Endothelial cell (in vitro differentiated cells): ENCODE measurements at regions not wholly inside any gene's neighbourhood (a gene's known extent, or its start where the extent isn't known, plus 50 kb on each side); places are given as distances from the start of the nearest gene placed in this dataset.
"Not testable (repeated sequence)": the region's sequence is repeated elsewhere in the genome, so short reads cannot be mapped to it uniquely, and the experiment has no call there.

Source experiments
- DNase-seq: peaks from one replicate; pipeline ENCODE4 v3.0.0; 2021; ENCODE audit warnings: low spot score
- H3K27ac Mint-ChIP-seq: one replicate; pipeline ENCODE4 v1.8.0; 2021; ENCODE audit warnings: mixed read lengths, inconsistent platforms; ENCODE audit not compliant: unreplicated experiment
- H3K27me3 Mint-ChIP-seq: one replicate; pipeline ENCODE4 v1.8.0; 2021; ENCODE audit warnings: mild to moderate bottlenecking, moderate library complexity, mixed read lengths, inconsistent platforms; ENCODE audit not compliant: unreplicated experiment
- H3K36me3 Mint-ChIP-seq: one replicate; pipeline ENCODE4 v1.8.0; 2021; ENCODE audit warnings: mild to moderate bottlenecking, low read depth, mixed read lengths, inconsistent platforms; ENCODE audit not compliant: unreplicated experiment
- H3K4me1 Mint-ChIP-seq: one replicate; pipeline ENCODE4 v1.8.0; 2021; ENCODE audit warnings: mild to moderate bottlenecking, mixed read lengths, inconsistent platforms; ENCODE audit not compliant: unreplicated experiment
- H3K4me3 Mint-ChIP-seq: one replicate; pipeline ENCODE4 v1.8.0; 2021; ENCODE audit warnings: mild to moderate bottlenecking, mixed read lengths, inconsistent platforms; ENCODE audit not compliant: unreplicated experiment
- H3K9me3 Mint-ChIP-seq: one replicate; pipeline ENCODE4 v1.8.0; 2021; ENCODE audit warnings: mixed read lengths, inconsistent platforms; ENCODE audit not compliant: unreplicated experiment
- CTCF ChIP-seq: fragments of 200-600 bp; sonication (generic); IDR thresholded peaks from one replicate; pipeline ENCODE4 v1.5.0; 2021; ENCODE audit warnings: antibody characterized with exemption; ENCODE audit not compliant: unreplicated experiment

- no peak for DNase-seq
- Mint-ChIP-seq H3K27ac (no peak overlapping the region), H3K27me3 (no peaks in the 10 kb centered on the region), H3K9me3 (peaks cover 7% of the 10 kb centered on the region), H3K36me3 (no peaks in the 10 kb centered on the region), H3K4me3 (no peak overlapping the region), H3K4me1 (peaks cover 13% of the 10 kb centered on the region)
- TF ChIP-seq CTCF: no peak
These were observed 262.1 kb upstream of the RPS23 start for GRCh38 chr5:82540301-82540700.

GRCh38 chr5:82538339-82539034 lies 260.3 kb upstream of the RPS23 start:
- Mint-ChIP-seq H3K27me3 (no peaks in the 10 kb centered on the region), H3K27ac (no peak overlapping the region), H3K9me3 (peaks cover 5% of the 10 kb centered on the region), H3K4me3 (no peak overlapping the region), H3K36me3 (no peaks in the 10 kb centered on the region), H3K4me1 (peaks cover 13% of the 10 kb centered on the region)
- no peak for TF ChIP-seq CTCF
- DNase-seq: no peak

GRCh38 chr5:82537687-82538306 lies 259.6 kb upstream of the RPS23 start:
- Mint-ChIP-seq H3K4me1 (peaks cover 13% of the 10 kb centered on the region), H3K4me3 (no peak overlapping the region), H3K36me3 (peaks cover under 1% of the 10 kb centered on the region), H3K27ac (no peak overlapping the region), H3K9me3 (no peaks in the 10 kb centered on the region), H3K27me3 (no peaks in the 10 kb centered on the region)
- no peak for DNase-seq
- TF ChIP-seq CTCF: no peak

DNA sequence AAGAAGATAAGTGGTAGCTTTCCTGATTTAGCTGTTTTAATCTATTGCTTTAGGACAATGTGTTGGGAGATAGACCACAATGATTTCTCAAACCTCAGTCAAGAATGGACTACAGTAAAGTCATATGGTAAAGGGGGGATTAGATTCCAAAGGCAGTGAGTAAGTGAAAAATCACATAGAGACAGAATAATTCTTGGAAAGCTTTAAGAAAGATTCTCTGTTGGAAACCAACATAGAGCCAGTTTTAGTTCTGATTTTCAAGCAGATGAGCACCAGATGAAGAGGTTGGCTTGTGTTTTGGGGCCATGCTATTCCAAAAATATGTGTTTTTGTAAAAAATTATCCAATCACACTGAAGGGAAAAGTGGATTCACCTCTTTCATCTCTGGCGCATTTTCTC lies 256.8 kb upstream of the RPS23 start:
- Mint-ChIP-seq H3K36me3 (peaks cover 12% of the 10 kb centered on the region), H3K27ac (no peak overlapping the region), H3K27me3 (peaks cover 2% of the 10 kb centered on the region), H3K4me3 (no peak overlapping the region), H3K4me1 (peaks cover 13% of the 10 kb centered on the region), H3K9me3 (peaks cover 11% of the 10 kb centered on the region)
- no peak for DNase-seq
- TF ChIP-seq CTCF: no peak

DNA sequence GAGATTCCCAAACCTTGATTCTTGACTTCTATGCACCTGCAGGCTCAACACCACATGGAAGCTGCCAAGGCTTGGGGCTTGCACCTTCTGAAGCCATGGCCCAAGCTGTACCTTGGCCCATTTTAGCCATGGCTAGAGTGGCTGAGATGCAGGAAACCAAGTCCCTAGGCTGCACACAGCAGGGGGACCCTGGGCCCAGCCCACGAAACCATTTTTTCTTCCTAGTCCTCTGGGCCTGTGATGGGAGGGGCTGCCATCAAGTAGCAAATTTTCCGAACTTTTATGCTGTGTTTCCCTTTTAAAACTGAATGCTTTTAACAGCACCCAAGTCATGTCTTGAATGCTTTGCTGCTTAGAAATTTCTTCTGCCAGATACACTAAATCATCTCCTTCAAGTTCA lies 253.9 kb upstream of the RPS23 start:
- not testable (repeated sequence) for H3K4me1 Mint-ChIP-seq, H3K27ac Mint-ChIP-seq, DNase-seq, H3K4me3 Mint-ChIP-seq, H3K27me3 Mint-ChIP-seq
- peaks cover 11% of the 10 kb centered on the region for H3K9me3 Mint-ChIP-seq
- peaks cover 12% of the 10 kb centered on the region for H3K36me3 Mint-ChIP-seq
